ENCODE measurements at regions not wholly inside any gene's neighbourhood (a gene's known extent, or its start where the extent isn't known, plus 50 kb on each side); places are given as distances from the start of the nearest gene placed in this dataset.

DNA sequence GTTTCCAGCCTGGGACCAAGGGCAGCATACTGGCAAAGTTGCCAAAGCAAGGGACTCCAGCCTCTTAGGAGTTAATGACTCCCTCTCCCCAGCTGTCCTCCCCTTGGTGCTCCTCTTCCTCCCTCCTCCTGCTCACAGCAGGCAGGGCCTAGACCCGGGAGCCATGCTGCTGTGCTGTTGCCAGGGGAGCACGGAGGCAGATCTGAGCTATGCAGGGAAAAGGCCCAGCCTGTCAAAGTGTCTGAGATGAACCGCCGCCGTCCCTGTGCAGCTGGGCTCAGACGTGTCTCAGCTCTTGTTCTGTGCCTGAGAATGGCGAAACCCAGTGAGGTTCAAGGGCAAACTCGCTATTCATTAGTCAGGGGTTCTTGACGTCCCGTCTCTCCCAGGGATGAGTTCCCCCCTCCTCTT is 60.8 kb upstream of the POLG start:
- TF ChIP-seq POLR2AphosphoS5 (IDR thresholded peaks at IDR 0.05) (no peak), CTCF (IDR thresholded peaks at IDR 0.05) (no peak), POLR2A (IDR thresholded peaks at IDR 0.05) (no peak), EP300 (IDR thresholded peaks at IDR 0.05) (no peak)
